ENCODE measurements at regions not wholly inside any gene's neighbourhood (a gene's known extent, or its start where the extent isn't known, plus 50 kb on each side); places are given as distances from the start of the nearest gene placed in this dataset.

- H3K4me2 ChIP-seq (ENCODE audit: low read length): no peak overlapping the region
- no peak overlapping the region for H3K27ac ChIP-seq (ENCODE audit: low read depth, low read length, poor library complexity, severe bottlenecking)
- H2AFZ ChIP-seq (ENCODE audit: low read length): no peak overlapping the region
- no peaks in the 10 kb centered on the region for H4K20me1 ChIP-seq (ENCODE audit: insufficient read depth, low read length)
- no peaks in the 10 kb centered on the region for H3K9me3 ChIP-seq (ENCODE audit: low read length)
- H3K36me3 ChIP-seq (ENCODE audit: insufficient read depth, low read length): no peaks in the 10 kb centered on the region
- no peaks in the 10 kb centered on the region for H3F3A ChIP-seq (ENCODE audit: insufficient read depth, low read length)
- H3K9me2 ChIP-seq (ENCODE audit: low read depth, low read length): no peaks in the 10 kb centered on the region
- TF ChIP-seq EZH2 (IDR thresholded peaks at IDR 0.05; ENCODE audit: borderline replicate concordance, low read length) (no peak), CTCF (IDR thresholded peaks at IDR 0.05; ENCODE audit: low read length) (no peak)
- no peak overlapping the region for H3K4me3 ChIP-seq (ENCODE audit: low read depth, low read length, poor library complexity, severe bottlenecking)
- H3K79me2 ChIP-seq (ENCODE audit: insufficient read depth, low read length): no peaks in the 10 kb centered on the region
- no peak overlapping the region for H3K9ac ChIP-seq (ENCODE audit: low read length)
- H3K27me3 ChIP-seq (ENCODE audit: insufficient read depth, low read length): no peaks in the 10 kb centered on the region
- H3K4me1 ChIP-seq (ENCODE audit: insufficient read depth, low read length, severe bottlenecking): no peaks in the 10 kb centered on the region
Measured at GRCh38 chr6:40705354-40705753, 118.2 kb upstream of the LRFN2 start.

DNA sequence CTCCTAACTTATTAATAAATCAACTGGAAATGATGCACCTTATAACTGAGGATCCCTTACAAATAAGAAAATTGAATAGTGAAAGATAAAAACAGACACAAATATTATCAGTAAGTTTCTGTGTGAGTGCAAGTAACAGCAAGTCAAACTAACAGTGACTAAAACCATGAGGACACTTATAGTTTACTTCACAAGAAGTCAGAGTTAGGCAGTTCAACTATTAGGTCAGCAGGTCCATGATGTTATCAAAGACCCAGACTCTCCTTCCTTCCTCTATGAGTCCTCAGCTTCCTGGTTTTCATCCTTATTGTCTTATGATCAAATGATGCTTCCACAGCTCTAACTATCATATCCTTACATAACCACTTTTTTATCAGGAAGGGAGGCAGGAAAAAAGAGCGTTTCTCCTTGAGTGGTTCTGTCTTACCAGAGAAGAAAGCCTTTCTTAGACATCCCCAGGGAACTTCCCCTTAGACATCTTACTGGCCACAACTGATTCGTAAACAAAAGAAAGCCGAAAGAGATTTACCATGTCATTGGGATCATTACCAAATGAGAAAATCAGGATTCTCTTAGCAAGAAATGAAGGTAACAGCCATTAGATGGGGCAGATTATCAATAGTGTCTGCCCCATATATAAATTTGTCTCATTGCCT, 114.3 kb upstream of the LRFN2 start:
- no peaks in the 10 kb centered on the region for H4K20me1 ChIP-seq (ENCODE audit: insufficient read depth, low read length)
- H3K27ac ChIP-seq (ENCODE audit: low read depth, low read length, poor library complexity, severe bottlenecking): no peak overlapping the region
- TF ChIP-seq CTCF (IDR thresholded peaks at IDR 0.05; ENCODE audit: low read length) (no peak), EZH2 (IDR thresholded peaks at IDR 0.05; ENCODE audit: borderline replicate concordance, low read length) (no peak)
- H3K79me2 ChIP-seq (ENCODE audit: insufficient read depth, low read length): no peaks in the 10 kb centered on the region
- no peaks in the 10 kb centered on the region for H3K27me3 ChIP-seq (ENCODE audit: insufficient read depth, low read length)
- no peaks in the 10 kb centered on the region for H3K9me2 ChIP-seq (ENCODE audit: low read depth, low read length)
- no peaks in the 10 kb centered on the region for H3K9me3 ChIP-seq (ENCODE audit: low read length)
- H3K9ac ChIP-seq (ENCODE audit: low read length): no peak overlapping the region
- no peaks in the 10 kb centered on the region for H3K4me1 ChIP-seq (ENCODE audit: insufficient read depth, low read length, severe bottlenecking)
- no peaks in the 10 kb centered on the region for H3K36me3 ChIP-seq (ENCODE audit: insufficient read depth, low read length)
- no peak overlapping the region for H3K4me2 ChIP-seq (ENCODE audit: low read length)
- H2AFZ ChIP-seq (ENCODE audit: low read length): no peak overlapping the region
- no peaks in the 10 kb centered on the region for H3F3A ChIP-seq (ENCODE audit: insufficient read depth, low read length)
- no peak overlapping the region for H3K4me3 ChIP-seq (ENCODE audit: low read depth, low read length, poor library complexity, severe bottlenecking)

DNA sequence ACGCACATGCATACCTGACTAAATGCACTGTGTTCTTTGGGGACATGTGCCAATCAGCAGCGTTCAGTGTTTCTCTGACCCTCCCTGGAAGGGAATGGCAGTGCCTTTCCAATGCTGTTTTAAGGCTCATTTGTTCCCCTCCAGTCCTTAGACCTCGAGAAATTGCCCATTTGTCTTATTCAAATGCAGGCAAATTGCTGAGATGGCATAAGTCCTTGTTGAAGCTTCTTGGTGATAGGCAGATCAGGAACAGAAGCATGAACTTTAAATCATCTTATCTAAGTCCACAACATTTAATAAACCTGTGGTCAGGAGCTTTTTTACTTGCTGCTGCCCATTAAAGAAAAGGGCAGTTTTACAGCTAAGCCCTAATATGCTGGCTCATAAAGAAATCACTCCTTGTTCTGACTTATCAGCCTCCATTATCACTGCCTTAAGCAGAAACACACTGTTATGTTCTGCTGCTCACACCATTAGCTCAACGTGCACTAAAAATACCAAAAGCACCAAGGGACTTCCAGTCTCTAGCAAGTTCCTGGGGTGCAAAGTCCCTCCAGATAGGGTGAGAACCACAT, 112.9 kb upstream of the LRFN2 start:
- H3K4me1 ChIP-seq (ENCODE audit: insufficient read depth, low read length, severe bottlenecking): no peaks in the 10 kb centered on the region

More for the DNA sequence above, 112.9 kb upstream of the LRFN2 start:
- H3K9me2 ChIP-seq (ENCODE audit: low read depth, low read length): no peaks in the 10 kb centered on the region
- H3F3A ChIP-seq (ENCODE audit: insufficient read depth, low read length): no peaks in the 10 kb centered on the region
- H4K20me1 ChIP-seq (ENCODE audit: insufficient read depth, low read length): no peaks in the 10 kb centered on the region
- TF ChIP-seq CTCF (IDR thresholded peaks at IDR 0.05; ENCODE audit: low read length) (no peak), EZH2 (IDR thresholded peaks at IDR 0.05; ENCODE audit: borderline replicate concordance, low read length) (no peak)
- no peak overlapping the region for H3K4me3 ChIP-seq (ENCODE audit: low read depth, low read length, poor library complexity, severe bottlenecking)
- H3K27me3 ChIP-seq (ENCODE audit: insufficient read depth, low read length): no peaks in the 10 kb centered on the region
- H3K36me3 ChIP-seq (ENCODE audit: insufficient read depth, low read length): no peaks in the 10 kb centered on the region
- no peak overlapping the region for H3K4me2 ChIP-seq (ENCODE audit: low read length)
- H3K9me3 ChIP-seq (ENCODE audit: low read length): no peaks in the 10 kb centered on the region
- H2AFZ ChIP-seq (ENCODE audit: low read length): no peak overlapping the region
- no peaks in the 10 kb centered on the region for H3K79me2 ChIP-seq (ENCODE audit: insufficient read depth, low read length)
- H3K9ac ChIP-seq (ENCODE audit: low read length): no peak overlapping the region
- H3K27ac ChIP-seq (ENCODE audit: low read depth, low read length, poor library complexity, severe bottlenecking): no peak overlapping the region
